Activated CD8-positive, alpha-beta T cell treated with anti-CD3 and anti-CD28 coated beads, Interleukin-2, amount 10 ng/mL, durations not matched to agents 7 days and 5 days (primary cell): ENCODE measurements at regions not wholly inside any gene's neighbourhood (a gene's known extent, or its start where the extent isn't known, plus 50 kb on each side); places are given as distances from the start of the nearest gene placed in this dataset.

Experiments
- ATAC-seq: fragments of 150-1000 bp; cut with Tn5 transposase; one replicate; pipeline ENCODE4 v1.10.0; 2021; ENCODE audit warnings: moderate library complexity
- CTCF ChIA-PET: fragments of 350-600 bp; sonication (Branson Sonifier 250); formaldehyde crosslinking; loops from one replicate; lab custom pipeline; 2021; ENCODE audit warnings: antibody characterized with exemption; lab: Charles Lee
- POLR2A ChIA-PET: fragments of 350-600 bp; sonication (Branson Sonifier 250); formaldehyde crosslinking; loops from one replicate; lab custom pipeline; 2021; ENCODE audit warnings: antibody characterized with exemption; lab: Charles Lee
- DNase-seq: peaks from one replicate; pipeline ENCODE4 v3.0.0-alpha.2; 2020
- H3K27ac Mint-ChIP-seq: one replicate; pipeline ENCODE4 v1.8.0; 2021; ENCODE audit warnings: mild to moderate bottlenecking, mixed read lengths
- H3K27me3 Mint-ChIP-seq: one replicate; pipeline ENCODE4 v1.8.0; 2021; ENCODE audit warnings: low read depth, mixed read lengths
- H3K36me3 Mint-ChIP-seq: one replicate; pipeline ENCODE4 v1.8.0; 2021; ENCODE audit warnings: low read depth, mixed read lengths
- H3K4me1 Mint-ChIP-seq: one replicate; pipeline ENCODE4 v1.8.0; 2021; ENCODE audit warnings: low read depth, mixed read lengths
- H3K4me3 Mint-ChIP-seq: one replicate; pipeline ENCODE4 v1.8.0; 2021; ENCODE audit warnings: mild to moderate bottlenecking, mixed read lengths
- H3K9me3 Mint-ChIP-seq: one replicate; pipeline ENCODE4 v1.8.0; 2022; ENCODE audit warnings: mixed read lengths; ENCODE audit not compliant: insufficient read depth

- ChIA-PET POLR2A (no interaction called here), CTCF (no interaction called here)
- H3K4me3 Mint-ChIP-seq = no peak overlapping the region
- H3K27ac Mint-ChIP-seq = no peak overlapping the region
- DNase-seq (no peak), ATAC-seq (no peak)
- no peaks in the 10 kb centered on the region for H3K9me3 Mint-ChIP-seq
- peaks cover 3% of the 10 kb centered on the region for H3K27me3 Mint-ChIP-seq
- H3K4me1 Mint-ChIP-seq = peaks cover 3% of the 10 kb centered on the region
- H3K36me3 Mint-ChIP-seq = no peaks in the 10 kb centered on the region
These were observed 372.7 kb upstream of the HSF2 start for GRCh38 chr6:122026582-122027369.

- DNase-seq (no peak), ATAC-seq (no peak)
- H3K36me3 Mint-ChIP-seq = no peaks in the 10 kb centered on the region
- H3K4me3 Mint-ChIP-seq = no peak overlapping the region
- H3K27me3 Mint-ChIP-seq = peaks cover 3% of the 10 kb centered on the region
- H3K9me3 Mint-ChIP-seq = no peaks in the 10 kb centered on the region
- ChIA-PET CTCF (no interaction called here), POLR2A (no interaction called here)
- H3K4me1 Mint-ChIP-seq = peaks cover 3% of the 10 kb centered on the region
- H3K27ac Mint-ChIP-seq = no peak overlapping the region
These were observed 370.4 kb upstream of the HSF2 start for GRCh38 chr6:122028933-122029522.

- no peak overlapping the region for H3K27ac Mint-ChIP-seq
- no peak overlapping the region for H3K4me3 Mint-ChIP-seq
- H3K27me3 Mint-ChIP-seq = no peaks in the 10 kb centered on the region
- H3K36me3 Mint-ChIP-seq = no peaks in the 10 kb centered on the region
- no peak for DNase-seq
- CTCF ChIA-PET = no interaction called here
- no peaks in the 10 kb centered on the region for H3K4me1 Mint-ChIP-seq
- POLR2A ChIA-PET = no interaction called here
- peak; percentile 65 for ATAC-seq
- no peaks in the 10 kb centered on the region for H3K9me3 Mint-ChIP-seq
These were observed 365.8 kb upstream of the HSF2 start for GRCh38 chr6:122033564-122034181.

- no peak overlapping the region for H3K4me3 Mint-ChIP-seq
- H3K27me3 Mint-ChIP-seq = no peaks in the 10 kb centered on the region
- H3K4me1 Mint-ChIP-seq = no peaks in the 10 kb centered on the region
- ChIA-PET CTCF (no interaction called here), POLR2A (no interaction called here)
- no peaks in the 10 kb centered on the region for H3K9me3 Mint-ChIP-seq
- no peaks in the 10 kb centered on the region for H3K36me3 Mint-ChIP-seq
- H3K27ac Mint-ChIP-seq = no peak overlapping the region
- DNase-seq = no peak
- no peak for ATAC-seq
These were observed 364.3 kb upstream of the HSF2 start for GRCh38 chr6:122035173-122035572.

DNA sequence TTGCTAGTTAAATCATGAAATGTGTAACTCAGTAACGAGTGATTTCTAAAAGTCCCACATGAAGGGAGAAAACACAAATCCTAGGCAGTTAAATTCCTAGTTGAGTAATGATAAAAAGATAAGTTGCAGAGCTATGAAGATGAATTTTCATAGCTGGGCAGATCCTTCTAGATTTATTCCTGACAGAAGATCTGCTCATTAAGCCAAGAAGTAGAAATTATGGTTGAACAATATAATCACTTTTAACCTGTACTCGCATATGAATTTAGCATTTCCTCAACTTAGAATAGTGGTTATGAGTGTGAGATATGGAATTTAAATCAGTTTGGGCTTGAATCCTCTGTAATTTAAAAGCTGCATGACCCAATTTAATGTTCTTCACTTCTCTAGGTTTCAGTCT lies 359.2 kb upstream of the HSF2 start:
- ATAC-seq (no peak), DNase-seq (no peak)
- no peaks in the 10 kb centered on the region for H3K9me3 Mint-ChIP-seq
- H3K27me3 Mint-ChIP-seq = peaks cover 3% of the 10 kb centered on the region
- no peaks in the 10 kb centered on the region for H3K4me1 Mint-ChIP-seq
- no peaks in the 10 kb centered on the region for H3K36me3 Mint-ChIP-seq
- POLR2A ChIA-PET = no interaction called here
- no peak overlapping the region for H3K4me3 Mint-ChIP-seq
- H3K27ac Mint-ChIP-seq = no peak overlapping the region
- CTCF ChIA-PET = no interaction called here

DNA sequence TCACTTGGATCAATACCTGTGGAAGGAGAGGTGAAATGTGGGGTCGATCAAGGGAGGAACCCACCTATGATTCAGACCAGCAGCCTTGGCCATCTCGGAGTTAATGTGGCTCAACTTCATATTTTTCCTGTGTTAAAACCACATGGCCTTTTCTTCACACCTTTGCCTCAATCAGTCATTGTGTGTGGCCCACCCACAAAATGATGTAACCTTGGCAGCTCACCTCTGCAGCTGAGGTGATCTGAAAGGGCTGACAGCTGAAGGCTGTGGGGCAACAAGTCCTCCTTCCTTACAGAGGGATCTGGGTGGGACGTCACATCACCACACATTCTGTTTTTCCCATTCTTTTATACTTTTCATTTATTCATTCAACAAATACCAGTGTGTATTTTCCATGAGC lies 357.1 kb upstream of the HSF2 start:
- H3K9me3 Mint-ChIP-seq = no peaks in the 10 kb centered on the region
- no peak overlapping the region for H3K4me3 Mint-ChIP-seq
- H3K36me3 Mint-ChIP-seq = no peaks in the 10 kb centered on the region
- no peak for DNase-seq
- ATAC-seq = no peak
- ChIA-PET CTCF (no interaction called here), POLR2A (interaction anchor here (0.6 kb wide), 1 partner anchor 68 kb away, joined by 3 read pairs; no protein-coding TSS in a partner anchor)
- H3K27me3 Mint-ChIP-seq = peaks cover 3% of the 10 kb centered on the region
- H3K27ac Mint-ChIP-seq = no peak overlapping the region
- H3K4me1 Mint-ChIP-seq = no peaks in the 10 kb centered on the region

GRCh38 chr6:122042960-122043735 lies 356.3 kb upstream of the HSF2 start:
- no peak overlapping the region for H3K27ac Mint-ChIP-seq
- H3K4me1 Mint-ChIP-seq = no peaks in the 10 kb centered on the region
- H3K9me3 Mint-ChIP-seq = no peaks in the 10 kb centered on the region
- peaks cover 3% of the 10 kb centered on the region for H3K27me3 Mint-ChIP-seq
- DNase-seq = no peak
- POLR2A ChIA-PET = no interaction called here
- CTCF ChIA-PET = no interaction called here
- no peak overlapping the region for H3K4me3 Mint-ChIP-seq
- ATAC-seq = no peak
- H3K36me3 Mint-ChIP-seq = no peaks in the 10 kb centered on the region

- ChIA-PET POLR2A (no interaction called here), CTCF (no interaction called here)
- H3K36me3 Mint-ChIP-seq = no peaks in the 10 kb centered on the region
- H3K4me1 Mint-ChIP-seq = no peaks in the 10 kb centered on the region
- H3K27ac Mint-ChIP-seq = no peak overlapping the region
- H3K4me3 Mint-ChIP-seq = no peak overlapping the region
- DNase-seq = no peak
- ATAC-seq = no peak
- H3K9me3 Mint-ChIP-seq = no peaks in the 10 kb centered on the region
- peaks cover 3% of the 10 kb centered on the region for H3K27me3 Mint-ChIP-seq
These were observed 350.9 kb upstream of the HSF2 start for GRCh38 chr6:122048570-122048969.

- CTCF ChIA-PET = no interaction called here
- Mint-ChIP-seq H3K27me3 (peaks cover 3% of the 10 kb centered on the region), H3K4me1 (no peaks in the 10 kb centered on the region), H3K36me3 (no peaks in the 10 kb centered on the region), H3K27ac (no peak overlapping the region), H3K4me3 (no peak overlapping the region), H3K9me3 (no peaks in the 10 kb centered on the region)
- DNase-seq (no peak), ATAC-seq (no peak)
- POLR2A ChIA-PET = no interaction called here
These were observed 350.1 kb upstream of the HSF2 start for GRCh38 chr6:122049341-122049740.

DNA sequence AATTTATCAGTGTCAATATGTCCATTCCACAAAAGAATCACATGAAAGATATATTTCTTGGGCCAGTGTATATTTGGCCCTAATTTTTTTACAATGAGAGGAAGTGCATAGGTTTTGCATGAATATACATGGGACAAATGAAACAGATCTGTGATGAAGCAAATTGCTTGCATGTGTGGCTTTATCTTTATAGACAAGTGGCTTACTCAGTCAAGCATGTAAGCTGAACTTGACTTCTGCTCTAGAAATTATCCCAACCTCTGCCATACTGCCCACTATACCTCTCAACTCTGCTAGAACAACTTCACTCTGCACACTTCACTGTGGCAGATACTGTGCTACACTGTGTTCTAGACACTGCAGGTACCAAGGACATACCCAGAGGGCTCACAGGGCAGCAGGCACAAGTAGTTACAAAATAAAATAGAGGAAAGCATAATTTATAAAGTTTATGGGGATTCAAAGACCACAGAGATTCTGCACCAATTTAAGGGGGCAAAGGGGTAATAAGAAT lies 349.2 kb upstream of the HSF2 start:
- Mint-ChIP-seq H3K27ac (no peak overlapping the region), H3K36me3 (no peaks in the 10 kb centered on the region), H3K4me3 (no peak overlapping the region), H3K9me3 (no peaks in the 10 kb centered on the region), H3K4me1 (no peaks in the 10 kb centered on the region), H3K27me3 (no peaks in the 10 kb centered on the region)
- ChIA-PET CTCF (no interaction called here), POLR2A (no interaction called here)
- DNase-seq (no peak), ATAC-seq (no peak)

- Mint-ChIP-seq H3K4me1 (no peaks in the 10 kb centered on the region), H3K27ac (no peak overlapping the region), H3K9me3 (no peaks in the 10 kb centered on the region), H3K36me3 (no peaks in the 10 kb centered on the region), H3K4me3 (no peak overlapping the region), H3K27me3 (no peaks in the 10 kb centered on the region)
- DNase-seq (no peak), ATAC-seq (no peak)
- CTCF ChIA-PET = no interaction called here
- POLR2A ChIA-PET = no interaction called here
These were observed 347.0 kb upstream of the HSF2 start for GRCh38 chr6:122052346-122052900.
